IPS-15b (cell line): ENCODE measurements at regions not wholly inside any gene's neighbourhood (a gene's known extent, or its start where the extent isn't known, plus 50 kb on each side); places are given as distances from the start of the nearest gene placed in this dataset.

ENCODE experiments used
- H3K27me3 ChIP-seq: one replicate; pipeline ENCODE4 v1.6.1; 2013; ENCODE audit warnings: low read length; ENCODE audit not compliant: control insufficient read depth, insufficient read depth
- H3K36me3 ChIP-seq: one replicate; pipeline ENCODE4 v1.6.1; 2013; ENCODE audit warnings: low read length; ENCODE audit not compliant: control insufficient read depth, insufficient read depth
- H3K4me1 ChIP-seq: one replicate; pipeline ENCODE4 v1.6.1; 2013; ENCODE audit warnings: mild to moderate bottlenecking, low read length; ENCODE audit not compliant: control insufficient read depth, insufficient read depth
- H3K4me3 ChIP-seq: one replicate; pipeline ENCODE4 v1.5.1; 2013; ENCODE audit warnings: low read depth, low read length
- H3K9ac ChIP-seq: one replicate; pipeline ENCODE4 v1.6.1; 2013; ENCODE audit warnings: low read depth, mild to moderate bottlenecking, low read length
- H3K9me3 ChIP-seq: one replicate; pipeline ENCODE4 v1.6.1; 2013; ENCODE audit warnings: mild to moderate bottlenecking, low read length; ENCODE audit not compliant: control insufficient read depth, insufficient read depth

GRCh38 chr16:35174016-35174415 is 1714.6 kb downstream of the TP53TG3F start:
- no peak overlapping the region for H3K9ac ChIP-seq
- no peaks in the 10 kb centered on the region for H3K4me1 ChIP-seq
- H3K27me3 ChIP-seq: no peaks in the 10 kb centered on the region
- H3K9me3 ChIP-seq: peaks cover 22% of the 10 kb centered on the region
- H3K4me3 ChIP-seq: no peak overlapping the region
- no peaks in the 10 kb centered on the region for H3K36me3 ChIP-seq

- Histone ChIP-seq H3K36me3 (no peaks in the 10 kb centered on the region), H3K9ac (no peak overlapping the region), H3K4me3 (no peak overlapping the region), H3K4me1 (no peaks in the 10 kb centered on the region), H3K27me3 (no peaks in the 10 kb centered on the region), H3K9me3 (peaks cover 26% of the 10 kb centered on the region)
Observed at GRCh38 chr16:35176449-35176848, 1717.0 kb downstream of the TP53TG3F start.

GRCh38 chr16:35177851-35178250 is 1718.4 kb downstream of the TP53TG3F start:
- Histone ChIP-seq H3K9me3 (peaks cover 22% of the 10 kb centered on the region), H3K9ac (no peak overlapping the region), H3K4me3 (no peak overlapping the region), H3K36me3 (no peaks in the 10 kb centered on the region), H3K4me1 (no peaks in the 10 kb centered on the region), H3K27me3 (no peaks in the 10 kb centered on the region)

GRCh38 chr16:35180970-35181369 is 1721.6 kb downstream of the TP53TG3F start:
- H3K4me1 ChIP-seq: no peaks in the 10 kb centered on the region

GRCh38 chr16:35181422-35182030 is 1722.1 kb downstream of the TP53TG3F start:
- no peaks in the 10 kb centered on the region for H3K4me1 ChIP-seq
- no peak overlapping the region for H3K9ac ChIP-seq
- no peaks in the 10 kb centered on the region for H3K36me3 ChIP-seq
- H3K9me3 ChIP-seq: peaks cover 23% of the 10 kb centered on the region
- no peak overlapping the region for H3K4me3 ChIP-seq
- H3K27me3 ChIP-seq: no peaks in the 10 kb centered on the region

More at GRCh38 chr16:35180970-35181369, 1721.6 kb downstream of the TP53TG3F start:
- H3K9ac ChIP-seq: no peak overlapping the region
- no peaks in the 10 kb centered on the region for H3K27me3 ChIP-seq
- no peaks in the 10 kb centered on the region for H3K36me3 ChIP-seq
- H3K4me3 ChIP-seq: no peak overlapping the region
- H3K9me3 ChIP-seq: peaks cover 19% of the 10 kb centered on the region

- Histone ChIP-seq H3K9ac (no peak overlapping the region), H3K36me3 (no peaks in the 10 kb centered on the region), H3K4me3 (no peak overlapping the region), H3K9me3 (peaks cover 20% of the 10 kb centered on the region), H3K27me3 (no peaks in the 10 kb centered on the region), H3K4me1 (no peaks in the 10 kb centered on the region)
Observed at GRCh38 chr16:35182043-35182677, 1722.7 kb downstream of the TP53TG3F start.

- H3K27me3 ChIP-seq: no peaks in the 10 kb centered on the region
- H3K9ac ChIP-seq: no peak overlapping the region
- no peaks in the 10 kb centered on the region for H3K4me1 ChIP-seq
- no peak overlapping the region for H3K4me3 ChIP-seq
- peaks cover 22% of the 10 kb centered on the region for H3K9me3 ChIP-seq
- H3K36me3 ChIP-seq: no peaks in the 10 kb centered on the region
Observed at GRCh38 chr16:35182943-35183550, 1723.6 kb downstream of the TP53TG3F start.

GRCh38 chr16:35184356-35184870 is 1725.0 kb downstream of the TP53TG3F start:
- Histone ChIP-seq H3K4me1 (no peaks in the 10 kb centered on the region), H3K9ac (no peak overlapping the region), H3K9me3 (peaks cover 25% of the 10 kb centered on the region), H3K36me3 (no peaks in the 10 kb centered on the region), H3K4me3 (no peak overlapping the region), H3K27me3 (no peaks in the 10 kb centered on the region)

- Histone ChIP-seq H3K4me1 (no peaks in the 10 kb centered on the region), H3K4me3 (no peak overlapping the region), H3K9me3 (peaks cover 25% of the 10 kb centered on the region), H3K9ac (no peak overlapping the region), H3K27me3 (no peaks in the 10 kb centered on the region), H3K36me3 (no peaks in the 10 kb centered on the region)
Observed at GRCh38 chr16:35185366-35186044, 1726.1 kb downstream of the TP53TG3F start.

- H3K9ac ChIP-seq: no peak overlapping the region
- no peaks in the 10 kb centered on the region for H3K36me3 ChIP-seq
- no peaks in the 10 kb centered on the region for H3K4me1 ChIP-seq
- no peaks in the 10 kb centered on the region for H3K27me3 ChIP-seq
- H3K9me3 ChIP-seq: peaks cover 23% of the 10 kb centered on the region
- no peak overlapping the region for H3K4me3 ChIP-seq
Observed at GRCh38 chr16:35186045-35186759, 1726.8 kb downstream of the TP53TG3F start.

GRCh38 chr16:35187665-35188225 is 1728.3 kb downstream of the TP53TG3F start:
- no peak overlapping the region for H3K9ac ChIP-seq
- H3K36me3 ChIP-seq: no peaks in the 10 kb centered on the region
- no peak overlapping the region for H3K4me3 ChIP-seq
- H3K4me1 ChIP-seq: no peaks in the 10 kb centered on the region
- H3K27me3 ChIP-seq: no peaks in the 10 kb centered on the region
- H3K9me3 ChIP-seq: peaks cover 20% of the 10 kb centered on the region
